GM19467 (cell line): ENCODE measurements at regions not wholly inside any gene's neighbourhood (a gene's known extent, or its start where the extent isn't known, plus 50 kb on each side); places are given as distances from the start of the nearest gene placed in this dataset.

ENCODE experiments used
- ATAC-seq: cut with Tn5 transposase; IDR thresholded peaks from one replicate; pipeline ENCODE4 v1.9.1; 2021; ENCODE audit warnings: mild to moderate bottlenecking, moderate library complexity; ENCODE audit not compliant: unreplicated experiment

- no peak for ATAC-seq
Measured at GRCh38 chr7:124515106-124515830, 250.3 kb downstream of the GPR37 start.

- ATAC-seq = no peak
Measured at GRCh38 chr7:124514471-124514870, 251.1 kb downstream of the GPR37 start.

- no peak for ATAC-seq
Measured at GRCh38 chr7:124497176-124497575, 268.4 kb downstream of the GPR37 start.

GRCh38 chr7:124489925-124490324, 275.7 kb downstream of the GPR37 start:
- ATAC-seq = no peak

GRCh38 chr7:124489082-124489819, 276.3 kb downstream of the GPR37 start:
- no peak for ATAC-seq

GRCh38 chr7:124482229-124482628, 283.4 kb downstream of the GPR37 start:
- ATAC-seq = no peak

GRCh38 chr7:124480821-124481290, 284.7 kb downstream of the GPR37 start:
- no peak for ATAC-seq

- ATAC-seq = no peak
Measured at GRCh38 chr7:124480036-124480820, 285.4 kb downstream of the GPR37 start.

GRCh38 chr7:124462249-124462648, 303.3 kb downstream of the GPR37 start:
- no peak for ATAC-seq

GRCh38 chr7:124460555-124460954, 305.0 kb downstream of the GPR37 start:
- no peak for ATAC-seq

- no peak for ATAC-seq
Measured at GRCh38 chr7:124460056-124460450, 305.5 kb downstream of the GPR37 start.

GRCh38 chr7:124459101-124460055, 306.2 kb downstream of the GPR37 start:
- ATAC-seq = no peak

- no peak for ATAC-seq
Measured at GRCh38 chr7:124457841-124458240, 307.8 kb downstream of the GPR37 start.

- no peak for ATAC-seq
Measured at GRCh38 chr7:124456286-124456685, 309.3 kb downstream of the GPR37 start.

GRCh38 chr7:124452186-124452585, 313.4 kb downstream of the GPR37 start:
- ATAC-seq = no peak

GRCh38 chr7:124449896-124450295, 315.7 kb downstream of the GPR37 start:
- no peak for ATAC-seq

GRCh38 chr7:124444696-124445480, 320.7 kb downstream of the GPR37 start:
- ATAC-seq = no peak

- ATAC-seq = no peak
Measured at GRCh38 chr7:124443762-124444161, 321.8 kb downstream of the GPR37 start.

- no peak for ATAC-seq
Measured at GRCh38 chr7:124440081-124440480, 325.5 kb downstream of the GPR37 start.
